CD14-positive monocyte (primary cell): ENCODE measurements at regions not wholly inside any gene's neighbourhood (a gene's known extent, or its start where the extent isn't known, plus 50 kb on each side); places are given as distances from the start of the nearest gene placed in this dataset.

ENCODE experiments used
- DNase-seq, 3 donors: peaks; one replicate each; pipeline ENCODE4 v3.0.0-alpha.2; 2011 to 2022
- H2AFZ ChIP-seq: 2 replicates; pipeline ENCODE4 v1.6.0; 2012; ENCODE audit warnings: mild to moderate bottlenecking, low read depth, low read length, inconsistent platforms; ENCODE audit not compliant: insufficient read depth, poor library complexity, severe bottlenecking
- H3K27ac ChIP-seq, 2 donors: 1 replicate in 1 of 2; 2 replicates in 1 of 2; pipeline ENCODE4 v1.5.1; 2012 to 2013; ENCODE audit warnings: low read length in 2 of 2, control low read depth in 1 of 2, inconsistent platforms in 1 of 2, low read depth in 1 of 2, mild to moderate bottlenecking in 1 of 2
- H3K27me3 ChIP-seq, 2 donors: one replicate each; pipeline versions ENCODE4 v1.6.0 to v1.6.1; 2011 to 2013; ENCODE audit warnings: low read length in 2 of 2; ENCODE audit not compliant: control insufficient read depth in 2 of 2, insufficient read depth in 2 of 2
- H3K36me3 ChIP-seq, 2 donors: replicated peaks in 1 of 2; 1 replicate in 1 of 2; 2 replicates in 1 of 2; pipeline versions ENCODE4 v1.5.1 to v1.6.1; 2012 to 2013; ENCODE audit warnings: low read length in 2 of 2, control low read depth in 1 of 2, inconsistent platforms in 1 of 2, mild to moderate bottlenecking in 1 of 2; ENCODE audit not compliant: insufficient read depth in 2 of 2, control insufficient read depth in 1 of 2
- H3K4me1 ChIP-seq, 2 donors: 1 replicate in 1 of 2; 2 replicates in 1 of 2; pipeline versions ENCODE4 v1.5.1 to v1.6.1; 2012 to 2013; ENCODE audit warnings: low read length in 2 of 2, control low read depth in 1 of 2, inconsistent platforms in 1 of 2, mild to moderate bottlenecking in 1 of 2, moderate library complexity in 1 of 2; ENCODE audit not compliant: insufficient read depth in 2 of 2, control insufficient read depth in 1 of 2
- H3K4me2 ChIP-seq: replicated peaks from 2 replicates; pipeline ENCODE3; 2012; ENCODE audit warnings: low read length, moderate library complexity, mild to moderate bottlenecking; ENCODE audit not compliant: poor library complexity, severe bottlenecking; ENCODE audit errors: extremely low read depth
- H3K4me3 ChIP-seq, 3 experiments: fragments of 200-600 bp in 1 of 3; sonication (generic) in 1 of 3; replicated peaks in 1 of 3; 1 replicate in 2 of 3; 2 replicates in 1 of 3; pipeline ENCODE4 v1.5.1; 2011 to 2013; ENCODE audit warnings: low read length in 3 of 3, mild to moderate bottlenecking in 3 of 3, control low read depth in 2 of 3, low read depth in 2 of 3, inconsistent platforms in 1 of 3, moderate library complexity in 1 of 3
- H3K79me2 ChIP-seq: 2 replicates; pipeline ENCODE4 v1.6.0; 2012; ENCODE audit warnings: mild to moderate bottlenecking, control low read depth, inconsistent platforms, low read length, moderate library complexity; ENCODE audit not compliant: insufficient read depth
- H3K9ac ChIP-seq: 2 replicates; pipeline ENCODE4 v1.6.0; 2017; ENCODE audit warnings: low read length, mild to moderate bottlenecking; ENCODE audit not compliant: insufficient read depth, poor library complexity, severe bottlenecking
- H3K9me3 ChIP-seq, 2 donors: replicated peaks in 1 of 2; 1 replicate in 1 of 2; 2 replicates in 1 of 2; pipeline versions ENCODE4 v1.5.1 to v1.6.1; 2012 to 2013; ENCODE audit warnings: low read length in 2 of 2, control low read depth in 1 of 2; ENCODE audit not compliant: control insufficient read depth in 1 of 2, insufficient read depth in 1 of 2
- H4K20me1 ChIP-seq: 2 replicates; pipeline ENCODE4 v1.6.0; 2012; ENCODE audit warnings: mild to moderate bottlenecking, low read length, control low read depth, moderate library complexity; ENCODE audit not compliant: insufficient read depth
- H3K27ac Mint-ChIP-seq, 7 donors: one replicate each; pipeline ENCODE4 v1.8.0; 2020; ENCODE audit warnings: mild to moderate bottlenecking in 7 of 7, mixed read lengths in 7 of 7, moderate library complexity in 6 of 7, inconsistent platforms in 2 of 7
- H3K27me3 Mint-ChIP-seq, 3 donors: one replicate each; pipeline ENCODE4 v1.8.0; 2021 to 2022; ENCODE audit warnings: low read depth in 3 of 3, mild to moderate bottlenecking in 3 of 3, mixed read lengths in 3 of 3, moderate library complexity in 3 of 3, inconsistent platforms in 1 of 3
- H3K36me3 Mint-ChIP-seq, 2 donors: one replicate each; pipeline ENCODE4 v1.8.0; 2020; ENCODE audit warnings: mixed read lengths in 2 of 2, inconsistent platforms in 1 of 2, mild to moderate bottlenecking in 1 of 2
- H3K4me1 Mint-ChIP-seq: one replicate; pipeline ENCODE4 v1.8.0; 2020; ENCODE audit warnings: mild to moderate bottlenecking, mixed read lengths
- H3K4me3 Mint-ChIP-seq, 2 donors: one replicate each; pipeline ENCODE4 v1.8.0; 2020; ENCODE audit warnings: mild to moderate bottlenecking in 2 of 2, mixed read lengths in 2 of 2, moderate library complexity in 1 of 2
- H3K9me3 Mint-ChIP-seq, 7 donors: one replicate each; pipeline ENCODE4 v1.8.0; 2020 to 2022; ENCODE audit warnings: mixed read lengths in 7 of 7, mild to moderate bottlenecking in 6 of 7, moderate library complexity in 6 of 7, inconsistent platforms in 2 of 7
- WGBS: methylation state at CpG from one replicate; pipeline ENCODE4 v1.1.5; 2013; ENCODE audit warnings: missing lambda C conversion rate; ENCODE audit not compliant: insufficient coverage; 5-methylcytosine and 5-hydroxymethylcytosine counted together
- intact Hi-C, 2 donors: fragments of 100-400 bp; cut with micrococcal nuclease; formaldehyde crosslinking; loops; one replicate each; pipeline versions ENCODE4 v1.15.0 to v1.15.1; 2023
- TF ChIP-seq, protein P1 (sequence below): fragments of 200-600 bp; IDR thresholded peaks from one replicate; pipeline ENCODE4 v1.8.0; 2022; ENCODE audit warnings: antibody characterized with exemption, mild to moderate bottlenecking

- Mint-ChIP-seq H3K27me3 (peaks cover 1 to 6% (median 3%) of the 10 kb centered on the region in 3 donors), H3K27ac (peak overlapping the region in 1 of 7 donors; percentile 21), H3K36me3 (no peaks in the 10 kb centered on the region), H3K4me1 (no peaks in the 10 kb centered on the region), H3K4me3 (no peak overlapping the region), H3K9me3 (peaks cover 0 to 5% (median 0%) of the 10 kb centered on the region in 7 donors)
- no peak overlapping the region for H3K9ac ChIP-seq
- TF ChIP-seq, protein P1, sequence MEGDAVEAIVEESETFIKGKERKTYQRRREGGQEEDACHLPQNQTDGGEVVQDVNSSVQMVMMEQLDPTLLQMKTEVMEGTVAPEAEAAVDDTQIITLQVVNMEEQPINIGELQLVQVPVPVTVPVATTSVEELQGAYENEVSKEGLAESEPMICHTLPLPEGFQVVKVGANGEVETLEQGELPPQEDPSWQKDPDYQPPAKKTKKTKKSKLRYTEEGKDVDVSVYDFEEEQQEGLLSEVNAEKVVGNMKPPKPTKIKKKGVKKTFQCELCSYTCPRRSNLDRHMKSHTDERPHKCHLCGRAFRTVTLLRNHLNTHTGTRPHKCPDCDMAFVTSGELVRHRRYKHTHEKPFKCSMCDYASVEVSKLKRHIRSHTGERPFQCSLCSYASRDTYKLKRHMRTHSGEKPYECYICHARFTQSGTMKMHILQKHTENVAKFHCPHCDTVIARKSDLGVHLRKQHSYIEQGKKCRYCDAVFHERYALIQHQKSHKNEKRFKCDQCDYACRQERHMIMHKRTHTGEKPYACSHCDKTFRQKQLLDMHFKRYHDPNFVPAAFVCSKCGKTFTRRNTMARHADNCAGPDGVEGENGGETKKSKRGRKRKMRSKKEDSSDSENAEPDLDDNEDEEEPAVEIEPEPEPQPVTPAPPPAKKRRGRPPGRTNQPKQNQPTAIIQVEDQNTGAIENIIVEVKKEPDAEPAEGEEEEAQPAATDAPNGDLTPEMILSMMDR = no peak
- no peak for DNase-seq
- H2AFZ ChIP-seq = no peak overlapping the region
- no peak overlapping the region for H3K27ac ChIP-seq
- H3K79me2 ChIP-seq = no peaks in the 10 kb centered on the region
- 58% methylated on average over 1 of the region's 3 CpGs for WGBS
- intact Hi-C loops = no loop called here
- H4K20me1 ChIP-seq = no peaks in the 10 kb centered on the region
- H3K4me3 ChIP-seq = no peak overlapping the region
- H3K36me3 ChIP-seq = no peaks in the 10 kb centered on the region
- no peak overlapping the region for H3K4me2 ChIP-seq
- no peaks in the 10 kb centered on the region for H3K4me1 ChIP-seq
- H3K9me3 ChIP-seq = no peaks in the 10 kb centered on the region
- H3K27me3 ChIP-seq = no peaks in the 10 kb centered on the region
Observed at GRCh38 chr11:134625631-134626030, 213.6 kb upstream of the B3GAT1 start.

DNA sequence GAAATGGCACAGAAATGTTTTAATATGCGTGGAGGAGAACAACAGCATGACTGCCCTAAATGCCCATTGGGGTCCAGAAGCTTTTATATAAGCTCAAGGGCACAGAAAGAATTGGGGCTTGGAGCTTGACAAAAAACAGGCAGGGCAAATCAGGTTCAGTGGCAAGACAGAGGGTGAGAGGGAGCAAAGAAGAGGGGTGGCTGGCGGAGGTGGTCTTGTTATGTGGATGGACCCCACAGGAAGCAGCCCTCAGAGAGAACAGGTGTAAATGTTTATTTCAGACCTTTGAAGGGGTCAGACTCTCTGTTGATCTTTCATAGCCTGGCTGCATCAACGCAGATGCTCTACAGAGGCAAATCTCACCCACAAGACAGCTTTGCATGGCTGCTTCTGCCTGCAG lies 213.1 kb upstream of the B3GAT1 start:
- no peak overlapping the region for H2AFZ ChIP-seq
- peak overlapping the region in 1 of 7 donors; percentile 21 for H3K27ac Mint-ChIP-seq
- intact Hi-C loops = no loop called here
- H3K4me2 ChIP-seq = no peak overlapping the region
- no peak overlapping the region for H3K27ac ChIP-seq
- H4K20me1 ChIP-seq = no peaks in the 10 kb centered on the region
- WGBS = 93% methylated on average over 2 of the region's 3 CpGs
- DNase-seq = no peak
- H3K4me1 ChIP-seq = no peaks in the 10 kb centered on the region
- no peak overlapping the region for H3K4me3 ChIP-seq
- no peak overlapping the region for H3K4me3 Mint-ChIP-seq
- no peaks in the 10 kb centered on the region for H3K79me2 ChIP-seq
- TF ChIP-seq, protein P1 = no peak
- H3K27me3 Mint-ChIP-seq = peaks cover 1 to 6% (median 3%) of the 10 kb centered on the region in 3 donors
- no peak overlapping the region for H3K9ac ChIP-seq
- H3K36me3 Mint-ChIP-seq = no peaks in the 10 kb centered on the region
- peaks cover 0 to 5% (median 0%) of the 10 kb centered on the region in 7 donors for H3K9me3 Mint-ChIP-seq
- no peaks in the 10 kb centered on the region for H3K9me3 ChIP-seq
- no peaks in the 10 kb centered on the region for H3K27me3 ChIP-seq
- H3K4me1 Mint-ChIP-seq = no peaks in the 10 kb centered on the region
- H3K36me3 ChIP-seq = no peaks in the 10 kb centered on the region
